H9 (cell line): ENCODE measurements at regions not wholly inside any gene's neighbourhood (a gene's known extent, or its start where the extent isn't known, plus 50 kb on each side); places are given as distances from the start of the nearest gene placed in this dataset.

Experiments
- DNase-seq: peaks from one replicate; pipeline ENCODE4 v3.0.0-alpha.2; 2017
- H2AFZ ChIP-seq: one replicate; pipeline ENCODE4 v1.6.1; 2013; ENCODE audit warnings: mild to moderate bottlenecking, low read length, control low read depth, moderate library complexity
- H2AK5ac ChIP-seq: 2 replicates; pipeline ENCODE4 v1.6.1; 2013; ENCODE audit warnings: low read length, control low read depth, mixed read lengths; ENCODE audit not compliant: insufficient read length
- H2BK120ac ChIP-seq: one replicate; pipeline ENCODE4 v1.6.1; 2013; ENCODE audit warnings: low read depth, mild to moderate bottlenecking, low read length, control low read depth, inconsistent platforms; ENCODE audit not compliant: poor library complexity, severe bottlenecking
- H2BK12ac ChIP-seq: 2 replicates; pipeline ENCODE4 v1.6.1; 2013; ENCODE audit warnings: low read length, control low read depth, mixed read lengths, low read depth; ENCODE audit not compliant: insufficient read length
- H2BK15ac ChIP-seq: 2 replicates; pipeline ENCODE4 v1.6.1; 2013; ENCODE audit warnings: low read depth, low read length, control low read depth
- H2BK20ac ChIP-seq: one replicate; pipeline ENCODE4 v1.6.1; 2013; ENCODE audit warnings: low read depth, mild to moderate bottlenecking, low read length, control low read depth, inconsistent platforms; ENCODE audit not compliant: poor library complexity, severe bottlenecking
- H2BK5ac ChIP-seq: 2 replicates; pipeline ENCODE4 v1.6.1; 2013; ENCODE audit warnings: low read length, control low read depth, mixed read lengths; ENCODE audit not compliant: insufficient read length
- H3K14ac ChIP-seq: 2 replicates; pipeline ENCODE4 v1.6.1; 2013; ENCODE audit warnings: low read length, control low read depth; ENCODE audit not compliant: insufficient read depth
- H3K18ac ChIP-seq: 2 replicates; pipeline ENCODE4 v1.6.1; 2013; ENCODE audit warnings: low read depth, mild to moderate bottlenecking, mixed read lengths, low read length, control low read depth; ENCODE audit not compliant: insufficient read length
- H3K23ac ChIP-seq: 2 replicates; pipeline ENCODE4 v1.6.1; 2013; ENCODE audit warnings: low read length, control low read depth, mixed read lengths, low read depth; ENCODE audit not compliant: insufficient read length
- H3K23me2 ChIP-seq: 2 replicates; pipeline ENCODE4 v1.6.1; 2013; ENCODE audit warnings: low read depth, mild to moderate bottlenecking, mixed read lengths, low read length, control low read depth; ENCODE audit not compliant: insufficient read length, poor library complexity, severe bottlenecking
- H3K27ac ChIP-seq: 2 replicates; pipeline ENCODE4 v1.5.1; 2013; ENCODE audit warnings: low read length, control low read depth, mixed read lengths, low read depth; ENCODE audit not compliant: insufficient read length
- H3K27me3 ChIP-seq: 2 replicates; pipeline ENCODE4 v1.6.1; 2013; ENCODE audit warnings: low read length, control low read depth, inconsistent platforms; ENCODE audit not compliant: insufficient read depth
- H3K4ac ChIP-seq: 2 replicates; pipeline ENCODE4 v1.6.1; 2013; ENCODE audit warnings: low read depth, mild to moderate bottlenecking, control low read depth, inconsistent platforms, low read length, moderate library complexity
- H3K4me1 ChIP-seq: 2 replicates; pipeline ENCODE4 v1.6.1; 2013; ENCODE audit warnings: low read length, control low read depth, inconsistent platforms; ENCODE audit not compliant: insufficient read depth
- H3K4me2 ChIP-seq: 2 replicates; pipeline ENCODE4 v1.6.1; 2013; ENCODE audit warnings: low read length, control low read depth, mixed read lengths; ENCODE audit not compliant: insufficient read length, insufficient read depth
- H3K56ac ChIP-seq: 2 replicates; pipeline ENCODE4 v1.6.1; 2013; ENCODE audit warnings: low read depth, mild to moderate bottlenecking, mixed read lengths, low read length, control low read depth; ENCODE audit not compliant: insufficient read length
- H3K79me1 ChIP-seq: 2 replicates; pipeline ENCODE4 v1.6.1; 2013; ENCODE audit warnings: low read depth, mild to moderate bottlenecking, moderate library complexity, low read length, control low read depth, inconsistent platforms; ENCODE audit not compliant: insufficient read depth, poor library complexity, severe bottlenecking
- H3K79me2 ChIP-seq: 2 replicates; pipeline ENCODE4 v1.6.1; 2013; ENCODE audit warnings: low read length, control low read depth, inconsistent platforms; ENCODE audit not compliant: insufficient read depth
- H3K9ac ChIP-seq: 2 replicates; pipeline ENCODE4 v1.6.1; 2013; ENCODE audit warnings: low read length, control low read depth, mixed read lengths; ENCODE audit not compliant: insufficient read length; ENCODE audit errors: extremely low read depth
- H3K9me3 ChIP-seq: one replicate; pipeline ENCODE4 v1.6.1; 2013; ENCODE audit warnings: low read depth, low read length, inconsistent platforms; ENCODE audit not compliant: control insufficient read depth
- H3T11ph ChIP-seq: one replicate; pipeline ENCODE4 v1.6.1; 2013; ENCODE audit warnings: mild to moderate bottlenecking, low read length, control low read depth, inconsistent platforms
- H4K20me1 ChIP-seq: one replicate; pipeline ENCODE4 v1.6.1; 2013; ENCODE audit not compliant: control insufficient read depth, insufficient read length, insufficient read depth
- H4K5ac ChIP-seq: 2 replicates; pipeline ENCODE4 v1.6.1; 2013; ENCODE audit warnings: low read depth, mild to moderate bottlenecking, mixed read lengths, low read length, control low read depth; ENCODE audit not compliant: insufficient read length
- H4K8ac ChIP-seq: replicated peaks from 2 replicates; pipeline ENCODE4 v1.6.1; 2013; ENCODE audit warnings: low read length, control low read depth, mixed read lengths, low read depth; ENCODE audit not compliant: insufficient read length
- H4K91ac ChIP-seq: 2 replicates; pipeline ENCODE4 v1.6.1; 2013; ENCODE audit warnings: low read depth, mild to moderate bottlenecking, moderate library complexity, mixed read lengths, low read length, control low read depth; ENCODE audit not compliant: insufficient read length
- H3K27ac Mint-ChIP-seq, 3 experiments: 2 replicates in 2 of 3; 3 replicates in 1 of 3; pipeline ENCODE4 v1.8.0; 2020 to 2021; ENCODE audit warnings: mixed read lengths in 3 of 3, mild to moderate bottlenecking in 1 of 3, moderate library complexity in 1 of 3
- H3K27me3 Mint-ChIP-seq: 2 replicates; pipeline ENCODE4 v1.8.0; 2021; ENCODE audit warnings: low read depth, mild to moderate bottlenecking, moderate library complexity, mixed read lengths
- H3K36me3 Mint-ChIP-seq, 3 experiments: 2 replicates in 2 of 3; 3 replicates in 1 of 3; pipeline ENCODE4 v1.8.0; 2020 to 2021; ENCODE audit warnings: low read depth in 3 of 3, mixed read lengths in 3 of 3; ENCODE audit not compliant: insufficient read depth in 1 of 3
- H3K4me1 Mint-ChIP-seq, 2 experiments: 2 replicates each; pipeline ENCODE4 v1.8.0; 2020; ENCODE audit warnings: mixed read lengths in 2 of 2
- H3K4me3 Mint-ChIP-seq, 2 experiments: 2 replicates in 1 of 2; 3 replicates in 1 of 2; pipeline ENCODE4 v1.8.0; 2020 to 2021; ENCODE audit warnings: mild to moderate bottlenecking in 2 of 2, mixed read lengths in 2 of 2, moderate library complexity in 1 of 2
- H3K9me3 Mint-ChIP-seq, 2 experiments: 2 replicates in 1 of 2; 3 replicates in 1 of 2; pipeline ENCODE4 v1.8.0; 2020; ENCODE audit warnings: mild to moderate bottlenecking in 2 of 2, mixed read lengths in 2 of 2, moderate library complexity in 1 of 2
- WGBS: extraction: QIAGEN DNeasy Blood & Tissue Kit; methylation state at CpG from one replicate; pipeline ENCODE4 v1.1.7; 2013; ENCODE audit warnings: missing lambda C conversion rate, low lambda C conversion rate, mixed read lengths; ENCODE audit not compliant: insufficient read length; ENCODE audit errors: extremely low coverage; 5-methylcytosine and 5-hydroxymethylcytosine counted together
- TF ChIP-seq, protein P1 (sequence below): fragments of 200-600 bp; sonication (generic); conservative IDR thresholded peaks from 3 replicates; pipeline ENCODE4 v1.8.0; 2021; ENCODE audit warnings: antibody characterized with exemption, mild to moderate bottlenecking

DNA sequence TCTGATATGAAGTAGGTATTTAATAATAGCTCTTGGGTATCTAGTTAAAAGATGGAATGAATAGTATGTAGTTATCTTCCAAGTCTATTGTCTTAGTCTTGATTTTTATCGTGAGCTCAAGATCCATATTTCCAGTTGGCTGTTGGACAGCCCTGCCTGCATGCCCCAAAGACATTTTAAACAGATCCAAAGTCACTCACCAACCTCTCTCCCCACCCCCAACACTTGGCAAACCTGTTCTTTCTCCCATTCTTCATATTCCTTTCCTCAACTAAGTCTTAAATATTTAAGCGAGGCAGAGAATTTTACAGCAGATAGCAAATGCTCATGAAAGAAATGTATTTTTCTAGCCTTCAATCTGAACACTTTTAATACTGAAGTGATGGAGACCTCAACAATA is 80.7 kb upstream of the PALS2 start:
- Histone ChIP-seq H3K4me1 (no peaks in the 10 kb centered on the region), H2AK5ac (no peak overlapping the region), H3K27me3 (no peaks in the 10 kb centered on the region), H3T11ph (no peak overlapping the region), H3K18ac (no peak overlapping the region), H2BK15ac (no peak overlapping the region), H2BK20ac (no peak overlapping the region), H3K27ac (no peak overlapping the region), H4K20me1 (no peaks in the 10 kb centered on the region), H3K9me3 (no peaks in the 10 kb centered on the region), H2AFZ (no peak overlapping the region), H4K91ac (no peak overlapping the region), H3K9ac (no peak overlapping the region), H2BK12ac (no peak overlapping the region), H3K4me2 (no peak overlapping the region), H3K14ac (no peak overlapping the region), H3K4ac (no peak overlapping the region), H4K5ac (no peak overlapping the region), H3K79me1 (no peaks in the 10 kb centered on the region), H3K56ac (no peak overlapping the region), H3K23ac (no peak overlapping the region), H2BK5ac (no peak overlapping the region), H2BK120ac (no peak overlapping the region), H4K8ac (no peak overlapping the region), H3K79me2 (no peaks in the 10 kb centered on the region), H3K23me2 (no peaks in the 10 kb centered on the region)
- Mint-ChIP-seq H3K4me1 (peaks cover 12% of the 10 kb centered on the region in 2 experiments; a peak in 2 of 4 replicates), H3K9me3 (peaks cover 10 to 13% of the 10 kb centered on the region in 2 experiments), H3K36me3 (peaks cover 0 to 17% (median 7%) of the 10 kb centered on the region in 3 experiments; a peak in 5 of 7 replicates), H3K4me3 (no peak overlapping the region), H3K27ac (no peak overlapping the region), H3K27me3 (no peaks in the 10 kb centered on the region; the same call in 1 of the 2 replicates)
- TF ChIP-seq, protein P1, sequence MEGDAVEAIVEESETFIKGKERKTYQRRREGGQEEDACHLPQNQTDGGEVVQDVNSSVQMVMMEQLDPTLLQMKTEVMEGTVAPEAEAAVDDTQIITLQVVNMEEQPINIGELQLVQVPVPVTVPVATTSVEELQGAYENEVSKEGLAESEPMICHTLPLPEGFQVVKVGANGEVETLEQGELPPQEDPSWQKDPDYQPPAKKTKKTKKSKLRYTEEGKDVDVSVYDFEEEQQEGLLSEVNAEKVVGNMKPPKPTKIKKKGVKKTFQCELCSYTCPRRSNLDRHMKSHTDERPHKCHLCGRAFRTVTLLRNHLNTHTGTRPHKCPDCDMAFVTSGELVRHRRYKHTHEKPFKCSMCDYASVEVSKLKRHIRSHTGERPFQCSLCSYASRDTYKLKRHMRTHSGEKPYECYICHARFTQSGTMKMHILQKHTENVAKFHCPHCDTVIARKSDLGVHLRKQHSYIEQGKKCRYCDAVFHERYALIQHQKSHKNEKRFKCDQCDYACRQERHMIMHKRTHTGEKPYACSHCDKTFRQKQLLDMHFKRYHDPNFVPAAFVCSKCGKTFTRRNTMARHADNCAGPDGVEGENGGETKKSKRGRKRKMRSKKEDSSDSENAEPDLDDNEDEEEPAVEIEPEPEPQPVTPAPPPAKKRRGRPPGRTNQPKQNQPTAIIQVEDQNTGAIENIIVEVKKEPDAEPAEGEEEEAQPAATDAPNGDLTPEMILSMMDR, result no peak
- DNase-seq, result no peak
- WGBS, result no CpG with 5 or more reads among the region's 2 CpGs
